ENCODE measurements at regions not wholly inside any gene's neighbourhood (a gene's known extent, or its start where the extent isn't known, plus 50 kb on each side); places are given as distances from the start of the nearest gene placed in this dataset.

DNA sequence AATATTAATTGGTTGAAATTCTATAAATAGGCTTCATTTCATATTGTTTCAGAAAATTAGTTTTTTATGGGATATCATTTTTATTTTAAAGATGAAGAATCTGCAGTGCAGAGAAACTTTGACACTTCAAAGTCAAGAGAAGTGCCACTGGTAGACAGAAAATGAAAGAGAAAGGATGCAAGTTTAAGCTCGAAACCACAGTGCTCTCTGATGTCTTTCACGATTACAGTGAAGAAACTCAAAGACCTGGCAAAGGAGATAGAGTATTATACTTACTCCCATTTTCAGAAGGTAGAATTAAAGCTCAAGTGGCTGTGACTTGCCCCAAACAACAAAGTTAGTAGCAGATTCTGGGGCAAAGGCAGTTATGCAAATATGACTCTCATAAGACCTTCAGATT lies 745.4 kb downstream of the TECRL start:
- TF ChIP-seq, protein P1, sequence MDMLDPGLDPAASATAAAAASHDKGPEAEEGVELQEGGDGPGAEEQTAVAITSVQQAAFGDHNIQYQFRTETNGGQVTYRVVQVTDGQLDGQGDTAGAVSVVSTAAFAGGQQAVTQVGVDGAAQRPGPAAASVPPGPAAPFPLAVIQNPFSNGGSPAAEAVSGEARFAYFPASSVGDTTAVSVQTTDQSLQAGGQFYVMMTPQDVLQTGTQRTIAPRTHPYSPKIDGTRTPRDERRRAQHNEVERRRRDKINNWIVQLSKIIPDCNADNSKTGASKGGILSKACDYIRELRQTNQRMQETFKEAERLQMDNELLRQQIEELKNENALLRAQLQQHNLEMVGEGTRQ (IDR thresholded peaks at IDR 0.05; ENCODE audit: low read depth, low read length): no peak
- TF ChIP-seq MAFK (IDR thresholded peaks at IDR 0.05; ENCODE audit: low read depth, low read length): no peak
- TF ChIP-seq CEBPB (IDR thresholded peaks at IDR 0.05; ENCODE audit: low read depth, low read length): no peak
- TF ChIP-seq, protein P2, sequence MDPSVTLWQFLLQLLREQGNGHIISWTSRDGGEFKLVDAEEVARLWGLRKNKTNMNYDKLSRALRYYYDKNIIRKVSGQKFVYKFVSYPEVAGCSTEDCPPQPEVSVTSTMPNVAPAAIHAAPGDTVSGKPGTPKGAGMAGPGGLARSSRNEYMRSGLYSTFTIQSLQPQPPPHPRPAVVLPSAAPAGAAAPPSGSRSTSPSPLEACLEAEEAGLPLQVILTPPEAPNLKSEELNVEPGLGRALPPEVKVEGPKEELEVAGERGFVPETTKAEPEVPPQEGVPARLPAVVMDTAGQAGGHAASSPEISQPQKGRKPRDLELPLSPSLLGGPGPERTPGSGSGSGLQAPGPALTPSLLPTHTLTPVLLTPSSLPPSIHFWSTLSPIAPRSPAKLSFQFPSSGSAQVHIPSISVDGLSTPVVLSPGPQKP (IDR thresholded peaks at IDR 0.05; ENCODE audit: borderline replicate concordance, low read depth, low read length): no peak
- TF ChIP-seq BHLHE40 (IDR thresholded peaks at IDR 0.05; ENCODE audit: low read depth, low read length): no peak
- TF ChIP-seq NFE2L2 (IDR thresholded peaks at IDR 0.05; ENCODE audit: low read depth, low read length): no peak
- TF ChIP-seq, protein P3, sequence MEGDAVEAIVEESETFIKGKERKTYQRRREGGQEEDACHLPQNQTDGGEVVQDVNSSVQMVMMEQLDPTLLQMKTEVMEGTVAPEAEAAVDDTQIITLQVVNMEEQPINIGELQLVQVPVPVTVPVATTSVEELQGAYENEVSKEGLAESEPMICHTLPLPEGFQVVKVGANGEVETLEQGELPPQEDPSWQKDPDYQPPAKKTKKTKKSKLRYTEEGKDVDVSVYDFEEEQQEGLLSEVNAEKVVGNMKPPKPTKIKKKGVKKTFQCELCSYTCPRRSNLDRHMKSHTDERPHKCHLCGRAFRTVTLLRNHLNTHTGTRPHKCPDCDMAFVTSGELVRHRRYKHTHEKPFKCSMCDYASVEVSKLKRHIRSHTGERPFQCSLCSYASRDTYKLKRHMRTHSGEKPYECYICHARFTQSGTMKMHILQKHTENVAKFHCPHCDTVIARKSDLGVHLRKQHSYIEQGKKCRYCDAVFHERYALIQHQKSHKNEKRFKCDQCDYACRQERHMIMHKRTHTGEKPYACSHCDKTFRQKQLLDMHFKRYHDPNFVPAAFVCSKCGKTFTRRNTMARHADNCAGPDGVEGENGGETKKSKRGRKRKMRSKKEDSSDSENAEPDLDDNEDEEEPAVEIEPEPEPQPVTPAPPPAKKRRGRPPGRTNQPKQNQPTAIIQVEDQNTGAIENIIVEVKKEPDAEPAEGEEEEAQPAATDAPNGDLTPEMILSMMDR (conservative IDR thresholded peaks at IDR 0.05; ENCODE audit: low read depth, low read length): no peak
- H3K9me1 ChIP-seq (ENCODE audit: insufficient read depth, low read length): no peaks in the 10 kb centered on the region
- no peak overlapping the region for H3K4ac ChIP-seq (ENCODE audit: low read depth, low read length)
- no peak overlapping the region for H3K18ac ChIP-seq (ENCODE audit: low read depth, low read length)
- H3K56ac ChIP-seq (ENCODE audit: extremely low read depth, insufficient read depth, low read length): no peak overlapping the region
- no peak overlapping the region for H3K14ac ChIP-seq (replicated peaks; ENCODE audit: low read depth, low read length)
- H3K36me3 ChIP-seq (ENCODE audit: control insufficient read depth, insufficient read depth, low read length): no peaks in the 10 kb centered on the region
- no peak overlapping the region for H4K91ac ChIP-seq (ENCODE audit: insufficient read depth, low read depth, low read length)
- H3K27ac ChIP-seq (ENCODE audit: insufficient read depth, low read length): no peak overlapping the region
- ATAC-seq (ENCODE audit: low read depth): no peak
- H3K9me3 ChIP-seq (ENCODE audit: control insufficient read depth, insufficient read depth, low read length): no peaks in the 10 kb centered on the region
- H3K4me2 ChIP-seq (ENCODE audit: low read depth, low read length): no peak overlapping the region
- no peaks in the 10 kb centered on the region for H3K79me1 ChIP-seq (ENCODE audit: low read depth in 1 of 2, low read length in 2 of 2)
- no peak overlapping the region for H2BK15ac ChIP-seq (ENCODE audit: low read depth, low read length)
- BruUV-seq (replicated peaks): no TSS peak
- H4K8ac ChIP-seq (ENCODE audit: low read depth in 2 of 2, low read length in 2 of 2): no peak overlapping the region
- no peak overlapping the region for H2AK9ac ChIP-seq (replicated peaks; ENCODE audit: low read depth, low read length, poor library complexity)
- in situ Hi-C loops (cut with MboI; ENCODE audit: low sequenced_read_pairs): no loop called here
- H3K23ac ChIP-seq (ENCODE audit: low read depth, low read length): no peak overlapping the region
- H2AK5ac ChIP-seq (ENCODE audit: low read depth, low read length): no peak overlapping the region
- ChIA-PET POLR2A (ENCODE audit: unreplicated experiment) (no interaction called here), CTCF (interaction anchor here (0.6 kb wide), 1 partner anchor 1033 kb away, joined by 6 read pairs; no protein-coding TSS in a partner anchor)
- dilution Hi-C loops (cut with HindIII; ENCODE audit: low sequenced_read_pairs, unreplicated experiment): no loop called here
- H4K20me1 ChIP-seq (ENCODE audit: insufficient read depth, low read length): no peaks in the 10 kb centered on the region
- no CpG with 5 or more reads among the region's 2 CpGs for WGBS, 2 experiments (ENCODE audit: extremely low coverage in 2 of 2, insufficient read length in 1 of 2)
- no peaks in the 10 kb centered on the region for H3K4me1 ChIP-seq (ENCODE audit: control insufficient read depth, insufficient read depth, low read length)
- H3K27me3 ChIP-seq (ENCODE audit: control insufficient read depth, insufficient read depth, low read length): no peaks in the 10 kb centered on the region
- H2BK120ac ChIP-seq (ENCODE audit: low read depth, low read length): no peak overlapping the region
- no peak overlapping the region for H3K9ac ChIP-seq (ENCODE audit: low read depth, low read length)
- H4K5ac ChIP-seq (ENCODE audit: low read depth, low read length): no peak overlapping the region
- intact Hi-C loops (cut with micrococcal nuclease): no loop called here
- DNase-seq: no peak
- no peak overlapping the region for H2AFZ ChIP-seq (replicated peaks; ENCODE audit: low read length, poor library complexity)
- H3K4me3 ChIP-seq (ENCODE audit: insufficient read depth, low read depth, low read length): no peak overlapping the region
- H2BK5ac ChIP-seq (ENCODE audit: low read depth, low read length, poor library complexity, severe bottlenecking): no peak overlapping the region
- H2BK20ac ChIP-seq (ENCODE audit: low read depth, low read length): no peak overlapping the region

Data from IMR-90 (cell line).